ENCODE measurements at regions not wholly inside any gene's neighbourhood (a gene's known extent, or its start where the extent isn't known, plus 50 kb on each side); places are given as distances from the start of the nearest gene placed in this dataset.

- TF ChIP-seq CTCF (IDR thresholded peaks at IDR 0.05) (no peak), EZH2 (IDR thresholded peaks at IDR 0.05; ENCODE audit: borderline replicate concordance, insufficient read depth, low read depth, low read length, poor library complexity, severe bottlenecking) (no peak)
Observed at GRCh38 chr3:187947927-187948682, 202.8 kb upstream of the BCL6 start.

Data from B cell (primary cell).